Thoracic aorta (tissue), 2 donors: ENCODE measurements at regions not wholly inside any gene's neighbourhood (a gene's known extent, or its start where the extent isn't known, plus 50 kb on each side); places are given as distances from the start of the nearest gene placed in this dataset.

ENCODE experiments used
- ATAC-seq: fragments of 150-250 bp; one replicate; pipeline ENCODE4 v1.8.0; 2017; ENCODE audit warnings: low read depth; ENCODE audit not compliant: insufficient number of reproducible peaks, low FRiP score
- DNase-seq: peaks from one replicate; pipeline ENCODE4 v3.0.0-alpha.2; 2020; ENCODE audit warnings: low spot score
- H3K27ac ChIP-seq, 2 donors: fragments of 200-600 bp; sonication (generic); 1 replicate in 1 of 2; 2 replicates in 1 of 2; pipeline ENCODE4 v1.5.1; 2016; ENCODE audit warnings: mild to moderate bottlenecking in 2 of 2, moderate library complexity in 2 of 2
- H3K27me3 ChIP-seq: fragments of 200-600 bp; sonication (generic); replicated peaks from 2 replicates; pipeline ENCODE4 v1.6.0; 2016; ENCODE audit warnings: mild to moderate bottlenecking; ENCODE audit not compliant: insufficient read depth
- H3K36me3 ChIP-seq: fragments of 200-600 bp; sonication (generic); one replicate; pipeline ENCODE4 v1.5.1; 2016
- H3K4me1 ChIP-seq, 2 donors: fragments of 200-600 bp; sonication (generic); 1 replicate in 1 of 2; 2 replicates in 1 of 2; pipeline versions ENCODE4 v1.5.1 to v1.6.0; 2016; ENCODE audit warnings: low read depth in 2 of 2, mild to moderate bottlenecking in 1 of 2; ENCODE audit not compliant: control insufficient read depth in 1 of 2
- H3K4me3 ChIP-seq: fragments of 200-600 bp; sonication (generic); 2 replicates; pipeline ENCODE4 v1.5.1; 2016; ENCODE audit warnings: mild to moderate bottlenecking
- H3K9me3 ChIP-seq: fragments of 200-600 bp; sonication (generic); 2 replicates; pipeline ENCODE4 v1.5.1; 2016
- TF ChIP-seq, protein P1 (sequence below): fragments of 200-600 bp; sonication (generic); IDR thresholded peaks from one replicate; pipeline ENCODE4 v1.5.1; 2019; ENCODE audit warnings: antibody characterized with exemption

DNA sequence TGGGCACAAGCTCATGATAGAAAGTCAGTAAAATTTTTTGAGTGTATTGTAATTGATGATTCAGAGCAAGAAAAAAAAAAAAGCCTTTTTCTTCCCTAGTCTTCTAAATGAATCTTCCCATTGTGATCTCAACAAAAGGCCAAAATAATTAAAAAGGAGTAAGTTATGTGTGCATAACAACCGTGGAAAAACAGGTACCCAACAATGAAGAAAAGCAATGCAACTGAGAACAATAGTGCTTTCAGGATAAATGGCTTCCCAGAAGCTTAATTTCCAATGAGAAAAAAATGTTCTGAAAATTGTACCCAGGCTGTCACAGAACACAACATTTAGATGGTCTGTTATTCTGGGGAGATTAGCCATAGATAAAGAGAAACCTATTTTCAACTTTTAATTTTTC is 399.0 kb upstream of the AGA start:
- H3K27ac ChIP-seq, result no peak overlapping the region
- TF ChIP-seq, protein P1, sequence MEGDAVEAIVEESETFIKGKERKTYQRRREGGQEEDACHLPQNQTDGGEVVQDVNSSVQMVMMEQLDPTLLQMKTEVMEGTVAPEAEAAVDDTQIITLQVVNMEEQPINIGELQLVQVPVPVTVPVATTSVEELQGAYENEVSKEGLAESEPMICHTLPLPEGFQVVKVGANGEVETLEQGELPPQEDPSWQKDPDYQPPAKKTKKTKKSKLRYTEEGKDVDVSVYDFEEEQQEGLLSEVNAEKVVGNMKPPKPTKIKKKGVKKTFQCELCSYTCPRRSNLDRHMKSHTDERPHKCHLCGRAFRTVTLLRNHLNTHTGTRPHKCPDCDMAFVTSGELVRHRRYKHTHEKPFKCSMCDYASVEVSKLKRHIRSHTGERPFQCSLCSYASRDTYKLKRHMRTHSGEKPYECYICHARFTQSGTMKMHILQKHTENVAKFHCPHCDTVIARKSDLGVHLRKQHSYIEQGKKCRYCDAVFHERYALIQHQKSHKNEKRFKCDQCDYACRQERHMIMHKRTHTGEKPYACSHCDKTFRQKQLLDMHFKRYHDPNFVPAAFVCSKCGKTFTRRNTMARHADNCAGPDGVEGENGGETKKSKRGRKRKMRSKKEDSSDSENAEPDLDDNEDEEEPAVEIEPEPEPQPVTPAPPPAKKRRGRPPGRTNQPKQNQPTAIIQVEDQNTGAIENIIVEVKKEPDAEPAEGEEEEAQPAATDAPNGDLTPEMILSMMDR, result no peak
- H3K4me1 ChIP-seq, result peaks cover 0 to 20% of the 10 kb centered on the region in 2 donors
- no peaks in the 10 kb centered on the region for H3K27me3 ChIP-seq
- ATAC-seq (no peak), DNase-seq (no peak)
- H3K4me3 ChIP-seq, result no peak overlapping the region
- H3K9me3 ChIP-seq, result no peaks in the 10 kb centered on the region
- no peaks in the 10 kb centered on the region for H3K36me3 ChIP-seq

DNA sequence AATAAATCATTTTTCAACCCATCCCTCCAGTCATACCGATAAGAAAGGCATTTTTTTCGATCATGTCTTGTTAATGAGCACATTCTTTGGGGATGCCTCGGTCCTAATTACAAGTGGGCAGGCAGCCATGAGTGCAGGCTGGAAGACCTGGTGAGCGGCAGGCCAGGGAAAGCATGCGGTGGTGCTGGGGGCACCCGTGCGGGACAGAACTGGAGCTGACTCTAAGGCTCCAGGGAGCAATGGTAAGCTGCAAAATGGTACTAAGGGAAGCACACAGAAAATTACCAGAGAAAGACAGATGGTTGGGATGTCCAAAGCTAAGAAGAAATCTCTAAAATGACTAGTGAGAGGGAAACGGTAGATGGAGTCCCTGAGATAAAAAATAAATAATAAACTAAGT is 411.0 kb upstream of the AGA start:
- Histone ChIP-seq H3K27ac (no peak overlapping the region), H3K4me3 (no peak overlapping the region), H3K36me3 (no peaks in the 10 kb centered on the region), H3K27me3 (no peaks in the 10 kb centered on the region), H3K9me3 (peaks cover 10% of the 10 kb centered on the region), H3K4me1 (no peaks in the 10 kb centered on the region)
- ATAC-seq (no peak), DNase-seq (no peak)
- TF ChIP-seq, protein P1, result no peak

DNA sequence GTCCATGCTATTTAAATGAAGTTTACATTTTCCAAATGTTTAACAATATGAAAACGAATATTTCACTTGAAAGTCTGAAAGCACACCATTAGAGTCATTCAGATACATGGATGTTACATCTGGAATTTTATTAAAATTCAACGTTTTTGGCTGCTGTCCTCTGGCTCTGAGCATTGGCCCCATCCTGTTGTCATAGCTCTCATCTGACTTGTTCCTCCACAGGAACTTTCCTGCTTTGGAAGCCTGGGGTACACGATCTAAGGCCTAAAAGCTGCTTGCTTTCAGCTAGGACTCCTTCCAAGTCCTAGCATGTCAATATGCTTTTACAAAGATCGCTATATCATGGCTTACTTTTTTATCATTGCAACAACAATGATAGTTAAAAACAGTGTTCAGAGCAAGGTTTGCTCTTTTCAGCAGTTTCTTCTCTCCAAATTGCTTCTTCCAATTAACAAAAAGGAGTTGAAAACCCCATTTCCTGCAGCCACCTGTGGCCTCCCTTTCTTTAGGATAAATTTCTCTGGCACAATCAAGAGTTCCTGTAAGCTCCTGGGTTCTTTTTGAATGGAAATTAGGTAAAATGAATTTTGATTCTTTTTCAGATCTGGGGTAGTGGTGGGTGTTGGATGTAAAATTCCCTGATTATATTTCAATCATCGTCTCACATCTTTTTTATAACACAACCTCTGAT is 413.4 kb upstream of the AGA start:
- DNase-seq (no peak), ATAC-seq (no peak)
- H3K27me3 ChIP-seq, result no peaks in the 10 kb centered on the region
- H3K36me3 ChIP-seq, result no peaks in the 10 kb centered on the region
- no peaks in the 10 kb centered on the region for H3K4me1 ChIP-seq
- peaks cover 4% of the 10 kb centered on the region for H3K9me3 ChIP-seq
- no peak overlapping the region for H3K27ac ChIP-seq
- TF ChIP-seq, protein P1, result no peak
- H3K4me3 ChIP-seq, result no peak overlapping the region

DNA sequence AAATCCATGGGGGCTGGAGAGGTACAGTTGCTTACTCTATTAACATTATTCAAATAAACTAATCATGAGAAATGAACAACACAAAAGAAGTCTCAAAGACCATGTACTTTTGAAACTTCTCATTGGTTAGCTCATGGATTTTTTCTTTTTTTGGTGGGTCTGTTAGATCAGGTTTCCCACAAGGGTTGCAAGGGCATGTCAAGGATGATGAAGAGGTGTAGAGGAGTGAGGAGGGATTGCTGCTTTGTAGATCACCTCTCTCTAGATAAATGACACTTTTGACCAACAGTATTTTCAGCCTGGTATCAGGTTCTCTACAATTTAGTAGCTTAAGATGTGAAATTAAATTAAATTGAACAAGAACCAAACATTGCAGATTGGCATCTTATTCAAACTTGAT is 417.9 kb upstream of the AGA start:
- no peaks in the 10 kb centered on the region for H3K27me3 ChIP-seq
- TF ChIP-seq, protein P1, result no peak

DNA sequence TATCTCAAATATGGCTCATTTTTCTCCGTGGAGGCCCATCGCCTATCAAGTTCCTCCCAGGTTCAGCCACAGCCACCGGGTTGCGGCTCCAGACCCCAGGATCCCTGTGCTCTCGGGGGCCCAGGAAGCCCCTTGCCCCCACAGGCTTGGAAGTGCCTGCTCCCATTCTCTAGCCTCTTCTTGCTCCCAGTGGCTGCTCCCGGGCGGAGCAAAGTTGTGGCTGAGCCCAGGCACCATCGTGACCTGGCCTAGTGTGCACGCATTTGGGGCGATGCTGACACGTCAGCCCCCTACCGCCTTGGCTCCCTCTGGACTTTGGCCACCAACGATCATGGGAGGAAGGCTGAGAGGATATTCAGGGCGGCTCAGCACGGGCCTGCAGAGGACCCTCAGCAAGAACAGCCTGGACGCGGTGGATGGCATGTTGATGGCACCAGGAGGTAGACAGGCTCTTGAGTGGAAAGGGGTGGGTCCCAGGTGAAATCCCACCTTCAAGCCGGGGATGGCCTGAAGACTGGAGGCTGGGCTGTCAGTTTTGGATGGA is 419.4 kb upstream of the AGA start:
- no peaks in the 10 kb centered on the region for H3K9me3 ChIP-seq
- no peaks in the 10 kb centered on the region for H3K4me1 ChIP-seq
- no peak overlapping the region for H3K27ac ChIP-seq
- no peaks in the 10 kb centered on the region for H3K36me3 ChIP-seq
- TF ChIP-seq, protein P1, result no peak
- no peak for ATAC-seq
- no peaks in the 10 kb centered on the region for H3K27me3 ChIP-seq
- no peak overlapping the region for H3K4me3 ChIP-seq
- DNase-seq, result no peak

More for the DNA sequence above, 417.9 kb upstream of the AGA start:
- H3K27ac ChIP-seq, result no peak overlapping the region
- H3K36me3 ChIP-seq, result no peaks in the 10 kb centered on the region
- no peaks in the 10 kb centered on the region for H3K9me3 ChIP-seq
- H3K4me1 ChIP-seq, result no peaks in the 10 kb centered on the region
- ATAC-seq, result no peak
- H3K4me3 ChIP-seq, result no peak overlapping the region
- DNase-seq, result no peak
